Mesenchymal stem cell (in vitro differentiated cells and primary cell): ENCODE measurements at regions not wholly inside any gene's neighbourhood (a gene's known extent, or its start where the extent isn't known, plus 50 kb on each side); places are given as distances from the start of the nearest gene placed in this dataset.
A peak's percentile ranks its signal among the peaks of the same experiment; 100 is the strongest.

Source experiments
- DNase-seq: peaks from one replicate; pipeline ENCODE4 v3.0.0-alpha.2; 2013
- H2AFZ ChIP-seq: one replicate; pipeline ENCODE4 v1.6.1; 2013; ENCODE audit warnings: low read depth, mild to moderate bottlenecking, control low read depth, inconsistent platforms, low read length, moderate library complexity
- H2AK5ac ChIP-seq: 2 replicates; pipeline ENCODE4 v1.6.1; 2013; ENCODE audit warnings: low read length, moderate library complexity, mild to moderate bottlenecking, inconsistent platforms; ENCODE audit not compliant: severe bottlenecking
- H2BK120ac ChIP-seq: one replicate; pipeline ENCODE4 v1.6.1; 2013; ENCODE audit warnings: low read depth, mild to moderate bottlenecking, inconsistent platforms, low read length, moderate library complexity
- H2BK12ac ChIP-seq, 2 experiments: one replicate each; pipeline ENCODE4 v1.6.1; 2013; ENCODE audit warnings: inconsistent platforms in 2 of 2, low read length in 2 of 2, mild to moderate bottlenecking in 2 of 2, moderate library complexity in 2 of 2, control low read depth in 1 of 2
- H2BK15ac ChIP-seq: one replicate; pipeline ENCODE4 v1.6.1; 2013; ENCODE audit warnings: mild to moderate bottlenecking, low read depth, inconsistent platforms; ENCODE audit not compliant: poor library complexity, severe bottlenecking
- H2BK5ac ChIP-seq: 2 replicates; pipeline ENCODE4 v1.6.1; 2013; ENCODE audit warnings: low read depth, mild to moderate bottlenecking, low read length, control low read depth, inconsistent platforms; ENCODE audit not compliant: poor library complexity, severe bottlenecking
- H3K14ac ChIP-seq, 2 experiments: one replicate each; pipeline ENCODE4 v1.6.1; 2013; ENCODE audit warnings: inconsistent platforms in 2 of 2, low read length in 2 of 2, control low read depth in 1 of 2, mild to moderate bottlenecking in 1 of 2, moderate library complexity in 1 of 2
- H3K18ac ChIP-seq, 2 experiments: one replicate each; pipeline ENCODE4 v1.6.1; 2013; ENCODE audit warnings: inconsistent platforms in 2 of 2, low read length in 2 of 2, control low read depth in 1 of 2, low read depth in 1 of 2, mild to moderate bottlenecking in 1 of 2
- H3K23ac ChIP-seq, 2 experiments: one replicate each; pipeline ENCODE4 v1.6.1; 2013; ENCODE audit warnings: inconsistent platforms in 2 of 2, low read length in 2 of 2, mild to moderate bottlenecking in 2 of 2, moderate library complexity in 2 of 2, control low read depth in 1 of 2
- H3K27ac ChIP-seq: 2 replicates; pipeline ENCODE4 v1.5.1; 2013; ENCODE audit warnings: mild to moderate bottlenecking, moderate library complexity, low read length, control low read depth, inconsistent platforms; ENCODE audit not compliant: poor library complexity, severe bottlenecking
- H3K27me3 ChIP-seq, 2 experiments: 2 replicates each; pipeline versions ENCODE4 v1.6.1 to v1.7.0; 2013; ENCODE audit warnings: low read length in 2 of 2, mild to moderate bottlenecking in 2 of 2, moderate library complexity in 2 of 2, control low read depth in 1 of 2, inconsistent platforms in 1 of 2; ENCODE audit not compliant: control insufficient read depth in 1 of 2, insufficient read depth in 1 of 2
- H3K36me3 ChIP-seq, 2 experiments: 2 replicates each; pipeline versions ENCODE4 v1.6.1 to v1.7.0; 2013; ENCODE audit warnings: low read length in 2 of 2, control low read depth in 1 of 2, inconsistent platforms in 1 of 2, low read depth in 1 of 2, mild to moderate bottlenecking in 1 of 2; ENCODE audit not compliant: insufficient read depth in 2 of 2, control insufficient read depth in 1 of 2
- H3K4ac ChIP-seq, 2 experiments: one replicate each; pipeline ENCODE4 v1.6.1; 2013; ENCODE audit warnings: inconsistent platforms in 2 of 2, low read length in 2 of 2, mild to moderate bottlenecking in 2 of 2, moderate library complexity in 2 of 2, control low read depth in 1 of 2, low read depth in 1 of 2
- H3K4me1 ChIP-seq: 2 replicates; pipeline ENCODE4 v1.6.1; 2013; ENCODE audit warnings: low read depth, low read length, control low read depth; ENCODE audit not compliant: control insufficient read depth, insufficient read depth
- H3K4me2 ChIP-seq: 2 replicates; pipeline ENCODE4 v1.6.1; 2013; ENCODE audit warnings: low read length, mild to moderate bottlenecking, inconsistent platforms; ENCODE audit not compliant: poor library complexity, severe bottlenecking
- H3K4me3 ChIP-seq, 2 experiments: 2 replicates each; pipeline versions ENCODE4 v1.5.1 to v1.7.0; 2013; ENCODE audit warnings: low read length in 2 of 2, mild to moderate bottlenecking in 2 of 2, control low read depth in 1 of 2, low read depth in 1 of 2; ENCODE audit not compliant: insufficient read depth in 1 of 2
- H3K79me1 ChIP-seq: replicated peaks from 2 replicates; pipeline ENCODE4 v1.6.1; 2013; ENCODE audit warnings: mild to moderate bottlenecking, control low read depth, low read length, inconsistent platforms; ENCODE audit not compliant: poor library complexity, severe bottlenecking
- H3K9ac ChIP-seq: 2 replicates; pipeline ENCODE4 v1.7.0; 2013; ENCODE audit warnings: mild to moderate bottlenecking, low read length, moderate library complexity
- H3K9me3 ChIP-seq: 2 replicates; pipeline ENCODE4 v1.7.0; 2013; ENCODE audit warnings: mild to moderate bottlenecking, low read length; ENCODE audit not compliant: control insufficient read depth
- H4K8ac ChIP-seq: one replicate; pipeline ENCODE4 v1.6.1; 2013; ENCODE audit warnings: inconsistent platforms, mild to moderate bottlenecking, low read length, moderate library complexity
- H4K91ac ChIP-seq: one replicate; pipeline ENCODE4 v1.6.1; 2013; ENCODE audit warnings: mild to moderate bottlenecking, low read length, inconsistent platforms
- WGBS: methylation state at CpG from one replicate; pipeline ENCODE4 v1.1.7; 2013; ENCODE audit warnings: mixed read lengths; 5-methylcytosine and 5-hydroxymethylcytosine counted together

DNA sequence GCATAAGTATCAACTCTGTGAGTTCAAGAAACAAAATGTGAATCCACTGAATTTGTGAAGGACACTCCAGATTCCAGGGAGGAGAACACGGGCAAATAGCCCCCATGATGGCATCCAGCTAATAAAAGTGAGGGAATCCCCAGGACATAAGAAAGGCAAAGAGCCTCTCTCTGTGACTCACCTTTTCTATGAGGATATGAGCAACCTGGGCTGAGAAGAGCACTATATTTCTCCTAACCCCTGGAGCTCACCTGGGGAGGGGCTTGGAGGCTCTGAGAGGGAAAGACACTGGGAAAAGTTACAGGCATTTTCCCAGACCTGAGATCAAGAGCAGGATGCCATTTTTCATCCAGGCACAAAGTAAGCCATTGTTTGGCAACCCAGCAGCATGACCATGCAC is 1298.8 kb downstream of the PLA2G4A start:
- Histone ChIP-seq H2BK12ac (no peak overlapping the region), H4K91ac (no peak overlapping the region), H3K27me3 (no peaks in the 10 kb centered on the region), H2BK5ac (no peak overlapping the region), H3K27ac (no peak overlapping the region), H3K9ac (no peak overlapping the region), H3K4me2 (no peak overlapping the region), H2AK5ac (no peak overlapping the region), H2AFZ (no peak overlapping the region), H3K4me3 (no peak overlapping the region), H3K23ac (no peak overlapping the region), H2BK120ac (no peak overlapping the region), H3K9me3 (no peaks in the 10 kb centered on the region), H3K18ac (no peak overlapping the region), H3K36me3 (peaks cover 0 to 2% of the 10 kb centered on the region in 2 experiments), H3K4ac (no peak overlapping the region), H2BK15ac (no peak overlapping the region), H3K14ac (no peak overlapping the region), H3K4me1 (no peaks in the 10 kb centered on the region), H4K8ac (no peak overlapping the region), H3K79me1 (no peaks in the 10 kb centered on the region)
- DNase-seq: no peak
- 93% methylated on average over 1 of the region's 1 CpG for WGBS

DNA sequence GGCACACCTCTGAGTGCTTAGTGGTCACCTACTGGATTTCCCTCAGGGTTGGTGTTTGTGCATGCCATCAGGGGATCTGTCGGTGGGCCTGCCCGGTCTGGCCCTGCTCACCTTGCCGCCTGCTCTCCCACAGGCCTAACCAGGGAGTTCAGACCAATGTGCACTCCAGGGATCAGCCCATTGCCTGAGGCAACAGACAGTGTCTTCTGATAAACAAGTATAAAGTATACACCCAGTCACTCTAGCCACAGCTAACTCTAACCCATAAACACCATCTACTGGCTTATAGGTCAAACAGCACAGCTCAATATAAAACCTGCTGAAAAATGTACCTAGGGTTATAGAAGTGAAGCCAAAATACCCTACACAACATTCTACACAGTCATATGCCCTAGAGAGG is 1300.0 kb downstream of the PLA2G4A start:
- Histone ChIP-seq H2BK15ac (no peak overlapping the region), H3K79me1 (no peaks in the 10 kb centered on the region), H2BK12ac (no peak overlapping the region), H3K27ac (no peak overlapping the region), H3K9ac (no peak overlapping the region), H3K36me3 (peaks cover 0 to 2% of the 10 kb centered on the region in 2 experiments), H3K4ac (no peak overlapping the region), H4K8ac (no peak overlapping the region), H3K14ac (peak overlapping the region in 1 of 2 experiments; percentile 71), H3K4me1 (no peaks in the 10 kb centered on the region), H3K23ac (no peak overlapping the region), H4K91ac (no peak overlapping the region), H2AK5ac (no peak overlapping the region), H3K18ac (no peak overlapping the region), H3K27me3 (no peaks in the 10 kb centered on the region), H2AFZ (no peak overlapping the region), H2BK5ac (no peak overlapping the region), H3K4me3 (no peak overlapping the region), H3K9me3 (no peaks in the 10 kb centered on the region), H3K4me2 (no peak overlapping the region), H2BK120ac (no peak overlapping the region)
- WGBS: 94% methylated on average over 3 of the region's 3 CpGs
- peak; percentile 58 for DNase-seq

DNA sequence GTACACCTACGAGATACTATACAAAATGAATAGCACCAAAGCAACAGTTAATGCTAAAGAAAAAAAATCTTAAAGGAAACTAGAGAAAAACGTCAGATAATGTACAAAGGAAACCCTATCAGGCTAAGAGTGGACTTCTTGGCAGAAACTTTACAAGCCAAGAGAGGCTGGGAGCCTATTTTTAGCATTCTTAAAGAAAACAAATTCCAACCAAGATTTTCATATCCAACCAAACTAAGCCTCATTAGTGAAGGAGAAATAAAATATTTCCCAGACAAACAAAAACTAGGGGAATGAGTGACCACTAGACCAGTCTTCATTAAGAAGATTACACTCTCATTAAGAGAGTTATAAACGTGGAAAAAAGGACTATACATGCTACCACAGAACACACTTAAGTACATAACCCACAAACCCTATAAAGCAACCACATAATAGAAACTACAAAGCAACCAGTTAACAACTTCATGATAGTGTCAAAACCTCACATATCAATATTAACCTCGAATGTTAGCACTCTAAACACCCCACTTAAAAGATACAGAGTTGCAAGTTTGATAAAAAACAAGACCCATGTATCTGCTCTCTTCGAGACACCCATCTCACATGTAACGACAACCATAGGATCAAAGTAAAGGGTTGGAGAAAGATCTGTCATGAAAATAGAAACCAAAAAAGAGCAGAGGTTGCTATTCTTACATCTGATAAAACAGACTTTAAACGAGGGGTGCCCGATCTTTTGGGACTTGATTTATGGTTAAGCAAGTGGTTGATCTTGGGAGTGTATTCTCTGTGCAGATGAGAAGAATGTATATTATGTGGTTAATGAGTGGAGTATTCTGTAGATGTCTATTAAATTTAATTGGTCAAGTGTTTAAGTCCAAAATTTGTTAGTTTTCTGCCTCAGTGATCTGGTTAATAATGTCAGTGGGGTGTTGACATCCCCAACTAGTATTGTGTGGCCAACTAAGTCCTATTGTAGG is 1301.4 kb downstream of the PLA2G4A start:
- H3K4ac ChIP-seq: no peak overlapping the region
- no peaks in the 10 kb centered on the region for H3K4me1 ChIP-seq
- no peak overlapping the region for H3K27ac ChIP-seq
- H2AFZ ChIP-seq: no peak overlapping the region
- no peak overlapping the region for H2BK120ac ChIP-seq
- no peak overlapping the region for H2BK12ac ChIP-seq
- no peak overlapping the region for H4K8ac ChIP-seq
- H3K4me3 ChIP-seq: no peak overlapping the region
- H3K23ac ChIP-seq: no peak overlapping the region
- no peak overlapping the region for H2AK5ac ChIP-seq
- H3K36me3 ChIP-seq: peaks cover 0 to 2% of the 10 kb centered on the region in 2 experiments
- 85% methylated on average over 6 of the region's 8 CpGs for WGBS
- no peak overlapping the region for H2BK15ac ChIP-seq
- H3K79me1 ChIP-seq: no peaks in the 10 kb centered on the region
- no peak overlapping the region for H3K9ac ChIP-seq
- H3K27me3 ChIP-seq: no peaks in the 10 kb centered on the region
- no peak overlapping the region for H3K14ac ChIP-seq
- no peak overlapping the region for H2BK5ac ChIP-seq
- no peak overlapping the region for H3K4me2 ChIP-seq
- no peaks in the 10 kb centered on the region for H3K9me3 ChIP-seq
- H4K91ac ChIP-seq: no peak overlapping the region
- H3K18ac ChIP-seq: no peak overlapping the region
- no peak for DNase-seq

DNA sequence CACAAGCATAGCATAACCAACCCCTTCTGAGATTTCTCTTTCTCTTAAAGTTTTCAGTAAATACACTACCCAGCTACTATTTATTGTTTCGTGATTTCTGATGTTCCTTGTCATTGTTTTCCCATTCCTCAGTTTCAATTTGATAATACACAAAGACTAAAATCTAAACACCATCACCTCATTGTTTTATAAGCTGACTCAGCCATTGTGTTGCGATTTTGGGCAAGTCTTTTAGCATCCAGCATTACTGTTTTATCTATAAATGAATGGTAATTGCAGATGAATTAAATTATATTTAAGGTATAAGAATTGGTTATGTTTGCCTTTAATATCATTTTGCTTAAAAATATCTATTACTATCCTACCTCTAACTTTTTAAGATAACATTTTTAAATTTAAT is 1308.5 kb downstream of the PLA2G4A start:
- Histone ChIP-seq H3K79me1 (no peaks in the 10 kb centered on the region), H3K4me2 (no peak overlapping the region), H3K4me3 (no peak overlapping the region), H3K4me1 (no peaks in the 10 kb centered on the region), H3K36me3 (no peaks in the 10 kb centered on the region), H3K14ac (no peak overlapping the region), H2AK5ac (no peak overlapping the region), H3K27ac (no peak overlapping the region), H2BK5ac (no peak overlapping the region), H3K27me3 (no peaks in the 10 kb centered on the region), H2BK15ac (no peak overlapping the region), H3K9me3 (peaks cover 10% of the 10 kb centered on the region), H3K9ac (no peak overlapping the region), H3K4ac (no peak overlapping the region), H2BK12ac (no peak overlapping the region), H4K91ac (no peak overlapping the region), H3K18ac (no peak overlapping the region), H2BK120ac (no peak overlapping the region), H4K8ac (no peak overlapping the region), H2AFZ (no peak overlapping the region), H3K23ac (no peak overlapping the region)
- WGBS: 91% methylated on average over 2 of the region's 2 CpGs
- DNase-seq: no peak
